PC-9 (cell line): ENCODE measurements at regions not wholly inside any gene's neighbourhood (a gene's known extent, or its start where the extent isn't known, plus 50 kb on each side); places are given as distances from the start of the nearest gene placed in this dataset.

Experiments used
- EZH2 ChIP-seq: fragments of 200-600 bp; sonication (generic); IDR thresholded peaks from 2 replicates; pipeline ENCODE4 v1.8.0; 2017; ENCODE audit warnings: antibody characterized with exemption, low read depth
- TF ChIP-seq, protein P1 (sequence below): fragments of 200-600 bp; sonication (generic); conservative IDR thresholded peaks from 2 replicates; pipeline ENCODE4 v1.6.1; 2017; ENCODE audit warnings: mixed run types, antibody characterized with exemption, mild to moderate bottlenecking, moderate library complexity

DNA sequence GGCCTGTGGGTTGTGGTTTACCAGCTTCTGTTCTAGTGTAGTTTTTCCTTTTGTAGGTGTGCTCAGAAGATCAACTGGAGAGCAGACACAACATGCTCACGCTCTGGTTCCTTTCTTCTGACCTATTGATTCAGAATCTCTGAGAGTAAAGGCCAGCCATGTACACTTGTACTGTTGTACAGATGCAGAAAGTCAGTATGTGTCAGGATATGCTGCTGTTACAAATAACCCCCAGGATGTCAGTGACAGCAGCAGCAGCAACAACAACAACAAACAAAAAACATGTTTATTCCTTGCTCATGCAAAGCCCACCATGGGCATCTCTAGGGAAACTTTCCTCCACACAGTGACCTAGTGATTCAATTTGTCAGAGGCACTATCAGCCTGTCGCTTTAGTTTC, 154.8 kb upstream of the RBFOX1 start:
- TF ChIP-seq, protein P1, sequence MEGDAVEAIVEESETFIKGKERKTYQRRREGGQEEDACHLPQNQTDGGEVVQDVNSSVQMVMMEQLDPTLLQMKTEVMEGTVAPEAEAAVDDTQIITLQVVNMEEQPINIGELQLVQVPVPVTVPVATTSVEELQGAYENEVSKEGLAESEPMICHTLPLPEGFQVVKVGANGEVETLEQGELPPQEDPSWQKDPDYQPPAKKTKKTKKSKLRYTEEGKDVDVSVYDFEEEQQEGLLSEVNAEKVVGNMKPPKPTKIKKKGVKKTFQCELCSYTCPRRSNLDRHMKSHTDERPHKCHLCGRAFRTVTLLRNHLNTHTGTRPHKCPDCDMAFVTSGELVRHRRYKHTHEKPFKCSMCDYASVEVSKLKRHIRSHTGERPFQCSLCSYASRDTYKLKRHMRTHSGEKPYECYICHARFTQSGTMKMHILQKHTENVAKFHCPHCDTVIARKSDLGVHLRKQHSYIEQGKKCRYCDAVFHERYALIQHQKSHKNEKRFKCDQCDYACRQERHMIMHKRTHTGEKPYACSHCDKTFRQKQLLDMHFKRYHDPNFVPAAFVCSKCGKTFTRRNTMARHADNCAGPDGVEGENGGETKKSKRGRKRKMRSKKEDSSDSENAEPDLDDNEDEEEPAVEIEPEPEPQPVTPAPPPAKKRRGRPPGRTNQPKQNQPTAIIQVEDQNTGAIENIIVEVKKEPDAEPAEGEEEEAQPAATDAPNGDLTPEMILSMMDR: no peak
- TF ChIP-seq EZH2: no peak
